KG1 (cell line): ENCODE measurements at regions not wholly inside any gene's neighbourhood (a gene's known extent, or its start where the extent isn't known, plus 50 kb on each side); places are given as distances from the start of the nearest gene placed in this dataset.

Source experiments
- DNase-seq: peaks from one replicate; lab custom pipeline; 2025; lab: John Stamatoyannopoulos, UW

DNA sequence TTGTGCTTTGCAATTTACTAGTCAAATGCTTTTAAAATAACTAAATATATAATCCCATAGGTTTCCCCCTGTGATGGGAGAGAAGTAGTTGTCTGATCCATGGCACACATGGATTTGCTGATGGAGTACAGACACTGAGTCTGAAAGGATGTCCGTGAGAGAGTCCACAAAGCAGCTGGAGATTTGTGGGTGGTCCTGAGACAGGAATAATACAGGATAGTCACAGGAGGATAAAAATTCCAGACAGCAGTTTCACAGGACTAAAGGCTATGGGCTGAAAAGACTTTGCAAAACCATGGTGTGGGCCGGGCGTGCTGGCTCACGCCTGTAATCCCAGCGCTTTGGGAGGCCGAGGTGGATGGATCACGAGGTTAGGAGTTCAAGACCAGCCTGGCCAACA is 58.7 kb upstream of the ZFR start:
- no peak for DNase-seq

DNA sequence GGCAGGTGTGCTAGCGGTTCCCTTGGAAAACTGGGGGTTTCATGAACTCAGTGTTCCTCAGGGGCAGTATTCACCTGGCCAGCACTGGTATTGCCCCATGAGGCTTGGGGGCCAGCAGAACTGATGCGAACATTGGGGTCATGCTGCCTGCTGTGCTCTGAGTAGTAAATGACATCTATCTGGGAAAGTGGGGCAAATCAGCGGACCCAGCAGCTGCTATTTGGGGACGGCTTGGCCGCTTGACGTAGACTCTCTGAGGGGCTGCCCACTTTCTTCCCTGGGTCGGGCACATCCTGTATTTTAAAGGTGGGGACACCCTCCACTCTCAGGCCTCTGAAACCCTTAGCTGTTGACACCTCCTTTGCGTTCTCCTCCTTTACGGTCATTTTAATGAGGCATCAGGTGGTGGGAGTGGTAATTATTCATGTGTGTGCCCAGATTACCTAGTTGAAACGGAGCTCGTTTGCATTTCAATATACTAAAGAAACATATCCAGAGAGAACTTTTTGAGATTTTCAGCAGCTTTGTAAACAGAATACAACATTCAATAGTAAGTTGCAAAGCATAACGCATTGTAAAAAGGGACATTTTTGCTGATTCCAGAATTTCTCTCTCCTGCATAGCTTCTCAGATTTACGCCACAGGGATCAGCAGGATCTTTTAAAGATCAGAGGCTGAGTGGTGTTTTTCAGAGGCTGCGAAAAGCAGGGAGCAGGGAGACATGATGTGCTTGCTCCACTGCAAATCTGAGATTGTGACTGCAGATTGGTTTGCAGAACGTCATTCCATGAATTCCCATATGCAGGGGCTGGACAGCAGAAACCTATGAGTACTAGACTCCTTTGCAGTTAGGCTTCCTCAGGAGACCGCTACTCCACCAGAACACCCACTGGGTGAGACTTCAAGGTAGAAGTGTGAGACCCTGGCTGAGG is 56.8 kb upstream of the ZFR start:
- DNase-seq = no peak

- DNase-seq = no peak
Measured at GRCh38 chr5:32500181-32500580, 55.6 kb upstream of the ZFR start.

DNA sequence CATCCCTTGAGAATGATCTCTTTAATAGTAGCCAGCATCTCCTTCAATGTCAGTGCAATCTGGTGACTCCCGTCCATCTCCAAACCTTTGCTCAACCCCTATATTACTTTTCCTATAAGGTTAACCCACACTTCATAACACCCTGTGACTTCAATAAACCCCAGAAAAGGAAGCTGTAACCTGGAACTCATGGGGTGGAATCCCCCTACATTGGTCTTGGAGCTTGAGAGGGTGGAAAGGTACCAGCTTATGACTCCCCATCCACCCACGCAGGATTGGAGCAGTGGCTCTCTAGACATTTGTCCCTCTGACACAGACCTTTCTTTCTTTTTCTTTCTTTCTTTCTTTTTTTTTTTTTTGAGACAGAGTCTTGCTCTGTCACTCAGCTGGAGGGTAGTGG is 54.7 kb upstream of the ZFR start:
- no peak for DNase-seq

GRCh38 chr5:32498484-32498883 is 53.9 kb upstream of the ZFR start:
- no peak for DNase-seq

GRCh38 chr5:32496104-32496503 is 51.6 kb upstream of the ZFR start:
- no peak for DNase-seq

- no peak for DNase-seq
Measured at GRCh38 chr5:32494827-32495226, 50.3 kb upstream of the ZFR start.
